K562 (cell line): ENCODE measurements at regions not wholly inside any gene's neighbourhood (a gene's known extent, or its start where the extent isn't known, plus 50 kb on each side); places are given as distances from the start of the nearest gene placed in this dataset.
A peak's percentile ranks its signal among the peaks of the same experiment; 100 is the strongest.

ENCODE experiments used
- ATAC-seq: fragments of 200-7000 bp; cut with Tn5 transposase; 3 replicates; pipeline ENCODE4 v1.9.1; 2020; ENCODE audit warnings: moderate library complexity
- BruUV-seq: library from RNA; stranded (reverse); fragments of 400-500 nt; replicated peaks from 2 replicates; lab custom pipeline; 2021; lab: Mats Ljungman, UMichigan
- CTCF ChIA-PET: fragments of 300-600 bp; formaldehyde crosslinking; extraction: SDS; loops from one replicate; lab custom pipeline; 2021; ENCODE audit warnings: low intra/inter-chr PET ratio; lab: Yijun Ruan, JAX
- POLR2A ChIA-PET: fragments of 300-600, 350-650 bp; sonication (Branson Sonifier 250); formaldehyde crosslinking; extraction: SDS; loops from one replicate; lab custom pipeline; 2021; ENCODE audit warnings: antibody characterized with exemption, inconsistent platforms; lab: Yijun Ruan, JAX
- DNase-seq, 4 experiments: peaks; one replicate each; pipeline versions ENCODE4 v3.0.0 to v3.0.0-alpha.2; 2011 to 2018; ENCODE audit warnings: low spot score in 3 of 4, mixed read lengths in 3 of 4; ENCODE audit errors: extremely low read depth in 1 of 4
- FAIRE-seq: peaks from 2 replicates; lab custom pipeline; 2011; peaks lifted over from hg19 to GRCh38; lab: Jason Lieb, UNC
- H2AFZ ChIP-seq: 2 replicates; pipeline ENCODE4 v1.6.0; 2011; ENCODE audit warnings: low read depth, low read length, control low read depth, inconsistent platforms
- H3K27ac ChIP-seq: fragments of 200-600 bp; 3 replicates; pipeline ENCODE4 v1.8.0; 2011; ENCODE audit warnings: low read depth, mild to moderate bottlenecking, control low read depth, inconsistent platforms, low read length, moderate library complexity, mixed read lengths; ENCODE audit errors: extremely low read depth
- H3K27me3 ChIP-seq, 2 experiments: fragments of 300-600 bp in 1 of 2; 2 replicates in 1 of 2; 3 replicates in 1 of 2; pipeline versions ENCODE4 v1.6.0 to v1.8.0; 2011; ENCODE audit warnings: inconsistent platforms in 2 of 2, low read length in 2 of 2, mild to moderate bottlenecking in 1 of 2, mixed read lengths in 1 of 2, moderate library complexity in 1 of 2; ENCODE audit not compliant: control insufficient read depth in 2 of 2, insufficient read depth in 2 of 2
- H3K36me3 ChIP-seq: fragments of 300-600 bp; 3 replicates; pipeline ENCODE4 v1.8.0; 2011; ENCODE audit warnings: mild to moderate bottlenecking, low read length, inconsistent platforms; ENCODE audit not compliant: control insufficient read depth, insufficient read depth
- H3K4me1 ChIP-seq, 2 experiments: fragments of 200-600 bp in 1 of 2; replicated peaks in 1 of 2; 2 replicates in 1 of 2; 3 replicates in 1 of 2; pipeline versions ENCODE4 v1.5.1 to v1.8.0; 2011; ENCODE audit warnings: inconsistent platforms in 2 of 2, low read length in 2 of 2, mild to moderate bottlenecking in 1 of 2, mixed read lengths in 1 of 2, moderate library complexity in 1 of 2; ENCODE audit not compliant: control insufficient read depth in 2 of 2, insufficient read depth in 2 of 2
- H3K4me2 ChIP-seq: 2 replicates; pipeline ENCODE4 v1.6.1; 2011; ENCODE audit warnings: low read length, control low read depth, inconsistent platforms, mixed read lengths; ENCODE audit not compliant: insufficient read depth
- H3K4me3 ChIP-seq: fragments of 200-600 bp; sonication (generic), shearing (Covaris generic); 2 replicates; pipeline ENCODE4 v1.5.1; 2016; ENCODE audit warnings: control low read depth, inconsistent platforms
- H3K79me2 ChIP-seq: fragments of 200-600 bp; 3 replicates; pipeline ENCODE4 v1.8.0; 2011; ENCODE audit warnings: low read length, inconsistent platforms; ENCODE audit not compliant: control insufficient read depth, insufficient read depth
- H3K9ac ChIP-seq, 2 experiments: 2 replicates each; pipeline versions ENCODE4 v1.6.0 to v1.6.1; 2011; ENCODE audit warnings: low read depth in 2 of 2, low read length in 2 of 2, control low read depth in 1 of 2, inconsistent platforms in 1 of 2, mild to moderate bottlenecking in 1 of 2, mixed read lengths in 1 of 2; ENCODE audit not compliant: insufficient read depth in 1 of 2
- H3K9me1 ChIP-seq: one replicate; pipeline ENCODE4 v1.6.0; 2011; ENCODE audit warnings: inconsistent platforms, mild to moderate bottlenecking, low read length, moderate library complexity; ENCODE audit not compliant: control insufficient read depth, insufficient read depth
- H3K9me3 ChIP-seq: replicated peaks from 2 replicates; pipeline ENCODE4 v1.5.1; 2011; ENCODE audit warnings: low read depth, low read length, inconsistent platforms; ENCODE audit not compliant: control insufficient read depth, insufficient read depth
- H4K20me1 ChIP-seq: replicated peaks from 2 replicates; pipeline ENCODE4 v1.6.1; 2011; ENCODE audit warnings: low read length, inconsistent platforms, mixed read lengths; ENCODE audit not compliant: control insufficient read depth, insufficient read depth
- ATF3 ChIP-seq, 2 experiments: fragments of 450-650 bp in 1 of 2; sonication (generic) in 1 of 2; formaldehyde crosslinking in 1 of 2; IDR thresholded peaks in 1 of 2; conservative IDR thresholded peaks in 1 of 2; 2 replicates each; pipeline versions ENCODE4 v1.6.1 to v1.8.1; 2016 to 2023; ENCODE audit warnings: mild to moderate bottlenecking in 2 of 2, moderate library complexity in 2 of 2, inconsistent platforms in 1 of 2, missing genetic modification reagents in 1 of 2
- HOXB6 ChIP-seq: fragments of 250-450 bp; sonication (Bioruptor Pico); IDR thresholded peaks from 2 replicates; pipeline ENCODE4 v1.5.1; 2022; ENCODE audit warnings: mild to moderate bottlenecking, borderline replicate concordance
- NFIC ChIP-seq: fragments of 450-650 bp; IDR thresholded peaks from 2 replicates; pipeline ENCODE4 v1.6.1; 2017; ENCODE audit warnings: mild to moderate bottlenecking, inconsistent platforms
- RFX5 ChIP-seq: IDR thresholded peaks from 2 replicates; pipeline ENCODE4 v1.6.1; 2011; ENCODE audit warnings: low read depth, mild to moderate bottlenecking, improper control_type of control experiment, low read length
- SOX6 ChIP-seq: fragments of 450-650 bp; IDR thresholded peaks from 2 replicates; pipeline ENCODE4 v1.6.1; 2014; ENCODE audit warnings: mild to moderate bottlenecking
- ZNF75A ChIP-seq: fragments of 450-650 bp; formaldehyde crosslinking; IDR thresholded peaks from 2 replicates; pipeline ENCODE4 v1.4.0; 2020; ENCODE audit warnings: mild to moderate bottlenecking
- WGBS: fragments of 100-300 bp; shearing (Covaris generic); methylation state at CpG from one replicate; pipeline ENCODE4 v1.1.6; 2016; ENCODE audit warnings: low coverage, mixed read lengths; ENCODE audit not compliant: insufficient coverage; ENCODE audit errors: missing lambda C conversion rate; 5-methylcytosine and 5-hydroxymethylcytosine counted together
- in situ Hi-C: fragments of 300-500 bp; cut with MboI; formaldehyde crosslinking; loops from 4 replicates; pipeline ENCODE4 v1.15.0; 2018; ENCODE audit warnings: inconsistent platforms, mixed read lengths
- intact Hi-C: fragments of 100-400 bp; cut with micrococcal nuclease; formaldehyde crosslinking; loops from 2 replicates; pipeline ENCODE4 v1.14.2; 2022
- TF ChIP-seq, protein P1 (sequence below): IDR thresholded peaks from 2 replicates; pipeline ENCODE4 v1.6.1; 2016; ENCODE audit warnings: missing genetic modification characterization, missing compliant biosample characterization

GRCh38 chr15:95016511-95017229 lies 785.3 kb downstream of the MCTP2 start (continued):
- TF ChIP-seq, protein P1, sequence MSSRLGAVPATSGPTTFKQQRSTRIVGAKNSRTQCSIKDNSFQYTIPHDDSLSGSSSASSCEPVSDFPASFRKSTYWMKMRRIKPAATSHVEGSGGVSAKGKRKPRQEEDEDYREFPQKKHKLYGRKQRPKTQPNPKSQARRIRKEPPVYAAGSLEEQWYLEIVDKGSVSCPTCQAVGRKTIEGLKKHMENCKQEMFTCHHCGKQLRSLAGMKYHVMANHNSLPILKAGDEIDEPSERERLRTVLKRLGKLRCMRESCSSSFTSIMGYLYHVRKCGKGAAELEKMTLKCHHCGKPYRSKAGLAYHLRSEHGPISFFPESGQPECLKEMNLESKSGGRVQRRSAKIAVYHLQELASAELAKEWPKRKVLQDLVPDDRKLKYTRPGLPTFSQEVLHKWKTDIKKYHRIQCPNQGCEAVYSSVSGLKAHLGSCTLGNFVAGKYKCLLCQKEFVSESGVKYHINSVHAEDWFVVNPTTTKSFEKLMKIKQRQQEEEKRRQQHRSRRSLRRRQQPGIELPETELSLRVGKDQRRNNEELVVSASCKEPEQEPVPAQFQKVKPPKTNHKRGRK (tag): no peak
- no peak for TF ChIP-seq RFX5
- TF ChIP-seq, all 486 proteins: peak for 0

DNA sequence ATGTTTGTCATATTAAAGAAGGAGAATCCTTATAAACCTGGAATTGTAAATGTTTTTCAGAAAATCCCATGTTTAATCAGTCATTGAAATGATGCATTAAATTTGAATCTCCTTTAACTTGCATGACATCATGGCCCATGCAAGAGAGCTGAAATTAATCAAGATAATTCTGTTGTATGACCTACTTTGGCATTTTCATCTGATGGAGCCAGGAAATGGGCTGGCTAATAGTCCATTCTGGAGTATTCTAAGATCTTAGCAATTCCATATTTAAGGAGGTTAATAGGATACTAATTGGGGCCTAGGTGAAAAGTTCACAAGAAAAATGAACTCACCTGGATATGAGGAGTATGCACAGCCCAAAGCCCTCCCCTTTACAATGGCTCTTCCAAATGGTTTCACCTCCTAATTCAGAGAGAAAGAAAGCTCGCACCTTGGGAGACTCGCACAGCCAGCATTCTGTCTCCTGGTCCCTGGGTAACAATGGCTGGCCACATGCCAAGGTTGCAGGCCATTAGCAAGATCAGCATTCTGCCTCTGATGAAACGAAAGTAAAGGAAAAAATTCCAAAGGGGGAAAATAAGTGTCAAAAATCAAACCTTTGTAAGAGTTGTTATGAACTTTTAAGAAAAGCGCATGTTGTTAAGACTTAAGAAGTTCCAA lies 786.4 kb downstream of the MCTP2 start:
- TF ChIP-seq HOXB6 (CRISPR knock-in tag) (no peak), ZNF75A (no peak), SOX6 (0 out of 2 replicates have a peak, but pooled peaks have one; percentile 11), ATF3 (IDR thresholded peaks at IDR 0.05) (0 out of 2 replicates have a peak, but pooled peaks have one; percentile 29), ATF3 (CRISPR knock-in tag; conservative IDR thresholded peaks at IDR 0.05) (no peak), NFIC (peak; percentile 85)
- Histone ChIP-seq H2AFZ (no peak overlapping the region), H3K4me2 (no peak overlapping the region), H3K9me1 (no peaks in the 10 kb centered on the region), H3K9ac (no peak overlapping the region), H3K9me3 (no peaks in the 10 kb centered on the region), H3K36me3 (no peaks in the 10 kb centered on the region), H3K79me2 (no peaks in the 10 kb centered on the region), H4K20me1 (no peaks in the 10 kb centered on the region), H3K4me1 (no peaks in the 10 kb centered on the region), H3K27ac (no peak overlapping the region), H3K4me3 (no peak overlapping the region), H3K27me3 (no peaks in the 10 kb centered on the region)
- in situ Hi-C loops: no loop called here
- DNase-seq (peak in 1 of 4 experiments; percentile 41), ATAC-seq (no peak), FAIRE-seq (peak; percentile 48)
- POLR2A ChIA-PET: no interaction called here
- BruUV-seq: no TSS peak
- CTCF ChIA-PET: no interaction called here
- 65% methylated on average over 4 of the region's 4 CpGs for WGBS
- intact Hi-C loops: no loop called here
